ENCODE measurements at regions not wholly inside any gene's neighbourhood (a gene's known extent, or its start where the extent isn't known, plus 50 kb on each side); places are given as distances from the start of the nearest gene placed in this dataset.

GRCh38 chr5:2576823-2577222, 174.7 kb downstream of the IRX2 start:
- Histone ChIP-seq H3K4me1 (no peaks in the 10 kb centered on the region), H3K27me3 (ENCODE audit: insufficient read depth in 3 of 3, low read length in 2 of 3) (peaks cover 0 to 3% (median 2%) of the 10 kb centered on the region in 3 donors), H3K27ac (no peak overlapping the region), H3K4me3 (no peak overlapping the region), H3K36me3 (ENCODE audit: insufficient read depth in 1 of 2, low read depth in 1 of 2) (no peaks in the 10 kb centered on the region), H3K9me3 (no peaks in the 10 kb centered on the region)
- intact Hi-C loops (cut with DNase I) = no loop called here
- DNase-seq (no peak), ATAC-seq (no peak)
- WGBS, 3 donors = 63 to 71% (median 69%) methylated on average over 11 of the region's 11 CpGs
- no peak for TF ChIP-seq CTCF (IDR thresholded peaks at IDR 0.05)

GRCh38 chr5:2575871-2576270, 175.6 kb downstream of the IRX2 start:
- intact Hi-C loops (cut with DNase I) = no loop called here
- Histone ChIP-seq H3K36me3 (ENCODE audit: insufficient read depth in 1 of 2, low read depth in 1 of 2) (no peaks in the 10 kb centered on the region), H3K4me3 (no peak overlapping the region), H3K4me1 (no peaks in the 10 kb centered on the region), H3K27me3 (ENCODE audit: insufficient read depth in 3 of 3, low read length in 2 of 3) (peaks cover 0 to 3% (median 2%) of the 10 kb centered on the region in 3 donors), H3K27ac (no peak overlapping the region), H3K9me3 (no peaks in the 10 kb centered on the region)
- WGBS, 3 donors = 48 to 70% (median 54%) methylated on average over 1 of the region's 1 CpG
- DNase-seq (no peak), ATAC-seq (no peak)
- no peak for TF ChIP-seq CTCF (IDR thresholded peaks at IDR 0.05)

GRCh38 chr5:2575292-2575691, 176.2 kb downstream of the IRX2 start:
- no peaks in the 10 kb centered on the region for H3K36me3 ChIP-seq (ENCODE audit: insufficient read depth in 1 of 2, low read depth in 1 of 2)
- no peaks in the 10 kb centered on the region for H3K4me1 ChIP-seq
- no peak for TF ChIP-seq CTCF (IDR thresholded peaks at IDR 0.05)
- DNase-seq (no peak), ATAC-seq (no peak)
- 11 to 16% (median 14%) methylated on average over 3 of the region's 3 CpGs for WGBS, 3 donors
- no peak overlapping the region for H3K4me3 ChIP-seq
- no peak overlapping the region for H3K27ac ChIP-seq
- intact Hi-C loops (cut with DNase I) = no loop called here
- no peaks in the 10 kb centered on the region for H3K9me3 ChIP-seq
- H3K27me3 ChIP-seq (ENCODE audit: insufficient read depth in 3 of 3, low read length in 2 of 3) = peaks cover 0 to 3% (median 2%) of the 10 kb centered on the region in 3 donors

GRCh38 chr5:2574155-2574554, 177.3 kb downstream of the IRX2 start:
- Histone ChIP-seq H3K27me3 (ENCODE audit: insufficient read depth in 3 of 3, low read length in 2 of 3) (peaks cover 0 to 3% (median 2%) of the 10 kb centered on the region in 3 donors), H3K9me3 (no peaks in the 10 kb centered on the region), H3K27ac (no peak overlapping the region), H3K4me3 (no peak overlapping the region), H3K4me1 (no peaks in the 10 kb centered on the region), H3K36me3 (ENCODE audit: insufficient read depth in 1 of 2, low read depth in 1 of 2) (no peaks in the 10 kb centered on the region)
- DNase-seq = no peak
- TF ChIP-seq CTCF (IDR thresholded peaks at IDR 0.05) = no peak
- intact Hi-C loops (cut with DNase I) = no loop called here
- no peak for ATAC-seq
- 44 to 55% (median 49%) methylated on average over 5 of the region's 5 CpGs for WGBS, 3 donors

GRCh38 chr5:2570586-2570985, 180.9 kb downstream of the IRX2 start:
- 25 to 39% (median 34%) methylated on average over 10 of the region's 10 CpGs for WGBS, 3 donors
- H3K36me3 ChIP-seq (ENCODE audit: insufficient read depth in 1 of 2, low read depth in 1 of 2) = no peaks in the 10 kb centered on the region
- DNase-seq (no peak), ATAC-seq (no peak)
- no peaks in the 10 kb centered on the region for H3K9me3 ChIP-seq
- TF ChIP-seq CTCF (IDR thresholded peaks at IDR 0.05) = no peak
- H3K27ac ChIP-seq = no peak overlapping the region
- no peaks in the 10 kb centered on the region for H3K4me1 ChIP-seq
- no peak overlapping the region for H3K4me3 ChIP-seq
- intact Hi-C loops (cut with DNase I) = no loop called here
- peaks cover 0 to 2% (median 2%) of the 10 kb centered on the region in 3 donors for H3K27me3 ChIP-seq (ENCODE audit: insufficient read depth in 3 of 3, low read length in 2 of 3)
